Ectodermal cell (in vitro differentiated cells): ENCODE measurements at regions not wholly inside any gene's neighbourhood (a gene's known extent, or its start where the extent isn't known, plus 50 kb on each side); places are given as distances from the start of the nearest gene placed in this dataset.
"Not testable (repeated sequence)": the region's sequence is repeated elsewhere in the genome, so short reads cannot be mapped to it uniquely, and the experiment has no call there.

Experiments
- H3K27ac ChIP-seq: 2 replicates; pipeline ENCODE4 v1.7.0; 2013; ENCODE audit warnings: mild to moderate bottlenecking, low read depth, low read length; ENCODE audit not compliant: insufficient read depth, poor library complexity, severe bottlenecking
- H3K27me3 ChIP-seq: 2 replicates; pipeline ENCODE4 v1.7.0; 2013; ENCODE audit warnings: mild to moderate bottlenecking, low read length; ENCODE audit not compliant: insufficient read depth, control insufficient read depth, poor library complexity, severe bottlenecking
- H3K36me3 ChIP-seq: one replicate; pipeline ENCODE4 v1.7.0; 2013; ENCODE audit warnings: low read length; ENCODE audit not compliant: control insufficient read depth, insufficient read depth
- H3K4me1 ChIP-seq: one replicate; pipeline ENCODE4 v1.7.0; 2013; ENCODE audit warnings: low read length; ENCODE audit not compliant: control insufficient read depth, insufficient read depth
- H3K4me3 ChIP-seq: 2 replicates; pipeline ENCODE4 v1.7.0; 2013; ENCODE audit warnings: low read depth, low read length, control low read depth; ENCODE audit not compliant: insufficient read depth
- H3K9me3 ChIP-seq: 2 replicates; pipeline ENCODE4 v1.7.0; 2013; ENCODE audit warnings: mild to moderate bottlenecking, low read length, moderate library complexity; ENCODE audit not compliant: control insufficient read depth
- WGBS, 2 experiments: methylation state at CpG; one replicate each; pipeline ENCODE4 v1.1.7; 2013; ENCODE audit warnings: missing lambda C conversion rate in 2 of 2; 5-methylcytosine and 5-hydroxymethylcytosine counted together

DNA sequence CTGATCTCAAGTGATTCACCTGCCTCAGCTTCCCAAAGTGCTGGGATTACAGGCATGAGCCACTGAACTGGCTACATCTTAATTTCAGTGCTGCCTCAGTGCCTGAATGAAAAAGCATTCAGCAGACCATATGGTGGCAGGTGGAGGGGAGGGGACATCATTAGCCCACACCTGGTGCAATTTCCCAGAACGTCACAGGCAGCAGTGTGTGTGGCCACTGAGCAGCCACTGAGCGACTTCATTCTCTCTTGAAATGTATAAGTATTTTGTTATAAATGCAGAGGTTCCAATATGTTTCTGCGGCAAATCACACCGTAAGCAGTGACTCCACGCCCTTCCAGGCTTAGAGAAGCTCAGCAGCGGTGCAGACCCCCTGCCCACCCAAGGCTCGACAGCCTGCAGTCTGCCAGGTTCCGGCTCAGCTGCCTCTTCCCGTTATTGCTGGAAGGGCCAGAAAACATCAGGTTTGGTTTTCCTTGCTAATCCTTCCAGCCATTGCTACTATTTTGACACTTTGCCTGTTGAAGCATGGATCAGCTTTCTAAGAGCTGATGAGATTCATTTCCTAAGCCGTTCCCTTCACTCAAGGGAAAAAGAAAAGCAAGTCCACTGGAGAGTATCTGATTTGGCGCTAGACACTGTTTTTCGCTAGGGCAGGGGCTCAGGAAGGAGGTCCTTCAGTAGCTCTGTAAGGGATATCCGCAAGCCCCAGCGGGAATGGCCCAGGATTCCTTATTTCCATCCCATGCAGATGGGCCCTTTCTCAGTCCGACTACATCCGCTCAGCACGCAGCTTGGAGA, 250.7 kb downstream of the VAPA start:
- Histone ChIP-seq H3K9me3 (no peaks in the 10 kb centered on the region), H3K27ac (no peak overlapping the region), H3K27me3 (no peaks in the 10 kb centered on the region), H3K4me1 (no peaks in the 10 kb centered on the region), H3K4me3 (no peak overlapping the region), H3K36me3 (no peaks in the 10 kb centered on the region)
- WGBS, 2 experiments: 88 to 90% methylated on average over 17 of the region's 17 CpGs

DNA sequence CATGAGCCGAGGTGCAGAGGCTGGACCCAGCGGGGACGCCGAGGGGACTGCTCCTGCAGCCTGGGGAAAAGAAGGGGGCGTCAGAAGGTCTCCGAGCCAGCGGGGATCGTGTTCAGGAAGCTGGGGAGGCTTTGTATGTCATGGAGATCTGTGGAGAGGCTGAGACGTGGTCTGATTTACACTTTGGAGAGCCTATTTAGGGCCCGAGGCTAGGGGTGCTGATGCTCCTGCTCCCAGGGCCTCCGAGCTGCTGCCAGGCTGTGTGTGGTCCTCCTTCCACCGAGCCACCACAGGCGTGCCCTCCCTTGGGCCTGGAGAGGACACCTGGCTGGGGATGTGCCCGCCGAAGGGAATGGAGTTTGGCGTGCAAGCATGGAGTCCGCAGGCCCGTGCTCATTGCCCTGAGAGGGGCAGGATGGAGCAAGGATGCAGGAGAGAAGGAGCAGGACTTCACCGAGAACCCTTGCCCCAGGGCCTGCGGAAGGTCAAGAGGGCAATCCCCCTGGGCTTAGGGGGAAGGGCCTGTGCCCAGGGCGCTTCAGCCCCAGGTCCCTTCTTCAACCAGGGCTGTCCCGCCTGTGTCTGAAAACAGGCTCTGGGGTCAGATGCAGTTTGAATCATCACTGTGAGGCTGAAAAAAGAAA, 252.5 kb downstream of the VAPA start:
- H3K27me3 ChIP-seq: no peaks in the 10 kb centered on the region
- H3K4me1 ChIP-seq: no peaks in the 10 kb centered on the region
- H3K36me3 ChIP-seq: no peaks in the 10 kb centered on the region
- H3K27ac ChIP-seq: no peak overlapping the region
- 93 to 94% methylated on average over 22 of the region's 22 CpGs for WGBS, 2 experiments
- no peak overlapping the region for H3K4me3 ChIP-seq
- H3K9me3 ChIP-seq: no peaks in the 10 kb centered on the region

DNA sequence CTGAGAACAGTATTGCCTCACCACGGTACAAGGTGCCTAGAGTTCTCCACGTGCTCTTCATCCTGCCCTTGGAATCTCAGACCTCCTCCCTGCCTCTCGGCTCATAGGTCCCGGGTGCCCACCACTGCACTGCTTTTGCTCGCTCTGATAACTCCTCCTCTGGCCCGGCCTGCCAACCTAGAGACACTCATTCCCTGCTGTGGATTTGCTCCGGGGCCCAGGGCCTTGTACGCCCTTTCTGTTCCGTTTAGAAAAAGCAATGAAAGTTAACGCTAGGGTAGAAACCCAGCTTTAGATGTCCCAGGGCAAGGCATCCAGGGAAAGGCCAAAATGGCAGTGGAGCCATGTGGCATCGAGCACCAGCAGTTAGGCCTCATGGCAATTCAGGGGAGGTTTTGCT, 253.9 kb downstream of the VAPA start:
- Histone ChIP-seq H3K27me3 (no peaks in the 10 kb centered on the region), H3K9me3 (no peaks in the 10 kb centered on the region), H3K36me3 (no peaks in the 10 kb centered on the region), H3K27ac (no peak overlapping the region), H3K4me1 (no peaks in the 10 kb centered on the region), H3K4me3 (no peak overlapping the region)
- WGBS, 2 experiments: 94 to 95% methylated on average over 11 of the region's 11 CpGs

DNA sequence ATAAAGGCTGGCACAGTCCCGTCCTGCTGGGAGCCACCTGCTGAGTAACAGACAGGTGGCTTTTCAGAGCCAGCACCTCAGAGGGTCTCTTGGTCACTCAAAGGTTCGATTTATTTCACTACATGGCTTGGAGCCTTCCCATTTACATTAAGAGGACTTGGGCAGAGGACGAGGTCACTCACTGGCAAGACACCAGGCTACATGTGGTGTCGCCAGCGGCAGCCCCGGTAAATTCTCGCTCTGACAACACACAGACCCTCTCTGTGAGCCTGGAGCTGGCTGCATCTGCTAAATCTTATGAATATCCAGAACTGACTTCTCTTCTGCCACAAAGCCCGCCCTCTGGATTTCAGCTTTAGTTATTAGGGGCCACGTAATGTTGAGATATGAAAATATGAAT, 254.7 kb downstream of the VAPA start:
- no peaks in the 10 kb centered on the region for H3K27me3 ChIP-seq
- WGBS, 2 experiments: 91 to 94% methylated on average over 9 of the region's 9 CpGs
- no peaks in the 10 kb centered on the region for H3K9me3 ChIP-seq
- H3K4me3 ChIP-seq: no peak overlapping the region
- H3K36me3 ChIP-seq: no peaks in the 10 kb centered on the region
- H3K4me1 ChIP-seq: no peaks in the 10 kb centered on the region
- H3K27ac ChIP-seq: no peak overlapping the region

DNA sequence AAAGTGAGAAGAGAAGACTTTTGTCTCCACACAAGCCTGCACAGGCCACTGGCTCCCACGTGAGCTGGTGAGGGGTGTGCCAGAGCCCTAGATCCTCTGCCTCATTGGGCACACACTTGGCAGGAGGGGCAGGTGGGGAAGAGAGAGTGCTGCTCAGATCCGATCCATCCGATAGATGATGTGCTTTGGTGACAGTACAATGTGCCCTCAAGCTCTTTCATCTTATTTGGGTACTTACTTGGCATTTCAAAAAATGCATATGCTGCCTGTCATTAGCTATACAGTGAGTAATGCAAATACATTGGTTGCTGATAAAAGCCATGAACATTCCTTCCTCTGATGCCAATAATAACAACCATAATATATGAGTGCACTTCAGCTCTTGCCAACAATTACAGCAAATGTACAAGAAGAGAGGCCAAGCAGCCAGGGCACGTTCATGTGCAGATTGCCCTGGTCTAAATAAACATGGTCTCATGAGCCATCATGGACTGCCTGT, 255.3 kb downstream of the VAPA start:
- Histone ChIP-seq H3K27ac (no peak overlapping the region), H3K36me3 (no peaks in the 10 kb centered on the region), H3K27me3 (no peaks in the 10 kb centered on the region), H3K4me1 (no peaks in the 10 kb centered on the region), H3K4me3 (no peak overlapping the region), H3K9me3 (no peaks in the 10 kb centered on the region)
- 85 to 94% methylated on average over 4 of the region's 4 CpGs for whole genome bisulfite sequencing, 2 experiments

DNA sequence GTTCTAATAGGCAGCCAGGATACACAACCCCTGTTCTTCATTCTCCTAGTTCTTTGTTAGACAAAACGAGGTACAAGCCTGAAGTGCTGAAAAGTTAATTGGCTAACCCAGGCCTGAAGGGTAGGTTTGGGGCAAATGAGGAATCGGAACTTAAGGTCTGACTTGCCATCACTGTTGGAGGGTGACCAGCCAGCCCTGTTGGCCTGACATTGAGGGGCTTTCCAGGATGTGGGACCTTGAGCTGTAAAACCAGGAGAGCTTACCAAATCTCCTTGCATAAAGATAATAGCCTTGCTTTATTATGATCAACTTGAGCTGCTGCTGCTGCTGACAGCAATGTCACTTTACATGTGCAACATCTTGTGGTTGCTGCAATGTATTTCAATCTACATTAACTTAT, 256.0 kb downstream of the VAPA start:
- WGBS, 2 experiments: 81 to 86% methylated on average over 2 of the region's 2 CpGs
- no peaks in the 10 kb centered on the region for H3K9me3 ChIP-seq
- H3K4me3 ChIP-seq: no peak overlapping the region
- no peaks in the 10 kb centered on the region for H3K27me3 ChIP-seq
- H3K36me3 ChIP-seq: no peaks in the 10 kb centered on the region
- H3K27ac ChIP-seq: no peak overlapping the region
- H3K4me1 ChIP-seq: no peaks in the 10 kb centered on the region

DNA sequence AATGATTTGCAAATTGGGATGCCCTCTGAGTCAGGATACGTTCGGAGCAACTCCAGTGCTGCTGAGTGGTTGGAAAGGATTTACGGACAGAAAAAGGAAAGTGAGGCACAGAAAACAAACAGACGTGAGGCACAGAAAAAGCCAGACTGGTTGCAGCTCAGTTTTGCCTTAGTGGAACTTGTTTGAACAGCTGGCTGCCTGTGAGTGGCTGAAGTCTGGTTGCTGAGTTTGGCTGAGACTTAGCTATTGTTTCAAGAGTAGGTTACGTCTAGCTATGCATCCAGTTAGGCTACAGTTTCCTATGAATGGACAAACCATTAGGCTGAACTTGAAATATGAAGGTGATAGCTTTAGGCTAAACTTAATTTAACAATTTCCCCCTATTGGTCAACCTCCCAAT, 256.6 kb downstream of the VAPA start:
- no peaks in the 10 kb centered on the region for H3K4me1 ChIP-seq
- H3K36me3 ChIP-seq: no peaks in the 10 kb centered on the region
- no peak overlapping the region for H3K4me3 ChIP-seq
- WGBS, 2 experiments: 82% methylated on average over 5 of the region's 5 CpGs
- H3K9me3 ChIP-seq: no peaks in the 10 kb centered on the region
- H3K27ac ChIP-seq: no peak overlapping the region
- H3K27me3 ChIP-seq: no peaks in the 10 kb centered on the region

DNA sequence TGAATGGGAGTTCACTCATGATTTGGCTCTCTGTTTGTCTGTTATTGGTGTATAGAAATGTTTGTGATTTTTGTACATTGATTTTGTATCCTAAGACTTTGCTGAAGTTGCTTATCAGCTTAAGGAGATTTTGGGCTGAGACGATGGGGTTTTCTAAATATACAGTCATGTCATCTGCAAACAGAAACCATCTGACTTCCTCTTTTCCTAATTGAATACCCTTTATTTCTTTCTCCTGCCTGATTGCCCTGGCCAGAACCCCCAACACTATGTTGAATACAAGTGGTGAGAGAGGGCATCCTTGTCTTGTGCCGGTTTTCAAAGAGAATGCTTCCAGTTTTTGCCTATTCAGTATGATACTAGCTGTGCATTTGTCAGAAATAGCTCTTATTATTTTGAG, 261.5 kb downstream of the VAPA start:
- not testable (repeated sequence) for H3K27me3 ChIP-seq, H3K9me3 ChIP-seq, H3K4me1 ChIP-seq, H3K27ac ChIP-seq, H3K36me3 ChIP-seq, H3K4me3 ChIP-seq
- 92 to 94% methylated on average over 2 of the region's 2 CpGs for WGBS, 2 experiments

DNA sequence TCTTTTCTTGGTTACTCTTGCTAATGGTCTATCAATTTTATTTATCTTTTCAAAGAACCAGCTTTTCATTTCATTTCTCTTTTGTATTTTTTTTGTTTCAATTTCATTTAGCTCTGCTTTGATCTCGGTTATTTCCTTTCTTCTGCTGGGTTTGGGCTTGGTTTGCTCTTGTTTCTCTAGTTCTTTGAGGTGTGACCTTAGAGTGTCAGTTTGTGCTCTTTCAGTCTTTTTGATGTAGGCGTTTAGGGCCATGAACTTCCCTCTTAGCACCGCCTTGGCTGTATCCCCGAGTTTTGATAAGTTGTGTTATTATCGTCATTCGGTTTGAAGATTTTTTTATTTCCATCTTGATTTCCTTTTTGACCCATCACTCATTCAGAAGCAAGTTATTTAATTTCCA, 265.5 kb downstream of the VAPA start:
- H3K4me3 ChIP-seq, H3K9me3 ChIP-seq, H3K27ac ChIP-seq, H3K27me3 ChIP-seq, H3K4me1 ChIP-seq, H3K36me3 ChIP-seq: not testable (repeated sequence)
- 96 to 99% methylated on average over 5 to 6 of the region's 6 CpGs for WGBS, 2 experiments

DNA sequence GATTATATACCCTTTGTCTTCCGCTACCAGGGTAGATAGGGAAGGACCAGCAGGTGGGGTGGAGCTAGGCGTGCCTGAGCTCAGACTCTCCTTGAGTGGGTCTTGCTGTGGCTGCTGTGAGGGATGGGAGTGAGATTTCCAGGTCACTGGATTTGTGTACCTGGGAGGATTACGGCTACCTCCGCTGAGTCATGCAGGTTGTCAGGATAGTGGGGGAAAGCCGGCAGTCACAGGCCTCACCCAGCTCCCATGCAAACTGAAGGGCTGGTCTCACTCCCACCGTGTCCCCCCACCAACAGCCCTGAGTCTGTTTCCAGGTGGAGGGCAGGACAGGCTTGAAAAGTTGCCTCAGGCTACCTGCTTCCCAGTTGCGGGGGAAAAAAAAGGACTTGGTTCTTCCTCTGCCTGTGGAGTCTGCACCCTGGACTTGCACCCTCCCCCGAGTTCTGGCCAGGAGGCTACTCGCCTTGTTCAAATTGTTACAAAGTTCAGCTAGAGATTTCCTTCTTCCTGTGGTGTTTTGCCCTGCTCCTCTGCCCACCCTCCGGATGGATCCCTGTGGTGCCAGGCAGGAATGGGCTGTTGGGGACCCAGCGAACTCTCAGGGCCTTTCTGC, 268.3 kb downstream of the VAPA start:
- Histone ChIP-seq H3K27ac (no peak overlapping the region), H3K4me3 (no peak overlapping the region), H3K9me3 (no peaks in the 10 kb centered on the region), H3K4me1 (peaks cover 5% of the 10 kb centered on the region), H3K36me3 (no peaks in the 10 kb centered on the region), H3K27me3 (no peaks in the 10 kb centered on the region)
- 86% methylated on average over 11 of the region's 11 CpGs for WGBS, 2 experiments
